Sigmoid colon (tissue), 3 donors: ENCODE measurements at regions not wholly inside any gene's neighbourhood (a gene's known extent, or its start where the extent isn't known, plus 50 kb on each side); places are given as distances from the start of the nearest gene placed in this dataset.

Experiments used
- CTCF ChIP-seq, 4 experiments: fragments of 450-650 bp in 3 of 4; fragments of 200-600 bp in 1 of 4; IDR thresholded peaks; one replicate each; pipeline ENCODE4 v1.5.1; 2016 to 2019; ENCODE audit warnings: antibody characterized with exemption in 4 of 4, mild to moderate bottlenecking in 3 of 4, moderate library complexity in 2 of 4
- POLR2A ChIP-seq, 2 donors: fragments of 450-650 bp; IDR thresholded peaks; one replicate each; pipeline ENCODE4 v1.6.1; 2016; ENCODE audit warnings: antibody characterized with exemption in 2 of 2, mild to moderate bottlenecking in 2 of 2, moderate library complexity in 2 of 2

- TF ChIP-seq POLR2A (IDR thresholded peaks at IDR 0.05): no peak
- TF ChIP-seq CTCF (IDR thresholded peaks at IDR 0.05): no peak
Observed at GRCh38 chr19:32202244-32202643, 143.2 kb upstream of the ZNF507 start.
